Neural cell (in vitro differentiated cells): ENCODE measurements at regions not wholly inside any gene's neighbourhood (a gene's known extent, or its start where the extent isn't known, plus 50 kb on each side); places are given as distances from the start of the nearest gene placed in this dataset.

Source experiments
- H2AFZ ChIP-seq: fragments of 200-600, 300-800 bp; sonication (generic), shearing (Covaris generic); 2 replicates; pipeline ENCODE4 v1.6.0; 2014; ENCODE audit warnings: low read depth, mild to moderate bottlenecking, antibody characterized with exemption, low read length, moderate library complexity
- H3F3A ChIP-seq: fragments of 200-600 bp; shearing (Covaris generic); 2 replicates; pipeline ENCODE4 v1.6.1; 2016; ENCODE audit warnings: mild to moderate bottlenecking, moderate library complexity, mixed read lengths, antibody characterized with exemption, low read length; ENCODE audit not compliant: insufficient read depth, poor library complexity, severe bottlenecking
- H3K27ac ChIP-seq: fragments of 200-600, 300-800 bp; sonication (generic), shearing (Covaris generic); 2 replicates; pipeline ENCODE4 v1.5.1; 2014; ENCODE audit warnings: mild to moderate bottlenecking, low read length, moderate library complexity
- H3K27me3 ChIP-seq: fragments of 300-800, 200-600 bp; sonication (generic), shearing (Covaris generic); 2 replicates; pipeline ENCODE4 v1.6.0; 2014; ENCODE audit warnings: mild to moderate bottlenecking, low read depth, low read length, moderate library complexity; ENCODE audit not compliant: insufficient read depth
- H3K36me3 ChIP-seq: fragments of 300-800, 200-600 bp; sonication (generic), shearing (Covaris generic); 2 replicates; pipeline ENCODE4 v1.5.1; 2014; ENCODE audit warnings: mild to moderate bottlenecking, antibody characterized with exemption, low read length, moderate library complexity; ENCODE audit not compliant: insufficient read depth
- H3K4me2 ChIP-seq: fragments of 300-800, 200-600 bp; sonication (generic), shearing (Covaris generic); 2 replicates; pipeline ENCODE4 v1.6.0; 2014; ENCODE audit warnings: mild to moderate bottlenecking, low read length
- H3K4me3 ChIP-seq: fragments of 300-800, 200-600 bp; sonication (generic), shearing (Covaris generic); 2 replicates; pipeline ENCODE4 v1.5.1; 2014; ENCODE audit warnings: mild to moderate bottlenecking, low read length, moderate library complexity
- H3K79me2 ChIP-seq: fragments of 200-600 bp; shearing (Covaris generic); replicated peaks from 2 replicates; pipeline ENCODE4 v1.6.0; 2014; ENCODE audit warnings: mild to moderate bottlenecking, low read length, moderate library complexity; ENCODE audit not compliant: insufficient read depth
- H3K9ac ChIP-seq: fragments of 300-800, 200-600 bp; sonication (generic), shearing (Covaris generic); 2 replicates; pipeline ENCODE4 v1.6.1; 2016; ENCODE audit warnings: mild to moderate bottlenecking, low read length, mixed read lengths
- H3K9me2 ChIP-seq: fragments of 200-600 bp; shearing (Covaris generic); 2 replicates; pipeline ENCODE4 v1.6.1; 2016; ENCODE audit warnings: mild to moderate bottlenecking, low read length, mixed read lengths; ENCODE audit not compliant: insufficient read depth
- H3K9me3 ChIP-seq: fragments of 200-600, 300-800 bp; sonication (generic), shearing (Covaris generic); 2 replicates; pipeline ENCODE4 v1.6.1; 2016; ENCODE audit warnings: mild to moderate bottlenecking, mixed run types, low read length, moderate library complexity, mixed read lengths
- H4K20me1 ChIP-seq: fragments of 200-600 bp; shearing (Covaris generic); 2 replicates; pipeline ENCODE4 v1.6.1; 2016; ENCODE audit warnings: mild to moderate bottlenecking, mixed run types; ENCODE audit not compliant: insufficient read depth
- EP300 ChIP-seq: fragments of 450-650 bp; conservative IDR thresholded peaks from 2 replicates; pipeline ENCODE4 v1.6.1; 2014; ENCODE audit warnings: antibody characterized with exemption, mild to moderate bottlenecking, moderate library complexity; ENCODE audit not compliant: poor library complexity, severe bottlenecking
- EZH2 ChIP-seq: fragments of 200-600, 300-800 bp; shearing (Covaris generic), sonication (generic); IDR thresholded peaks from 2 replicates; pipeline ENCODE4 v1.6.1; 2014; ENCODE audit warnings: antibody characterized with exemption, low read length, borderline replicate concordance, mild to moderate bottlenecking; ENCODE audit not compliant: insufficient read depth, poor library complexity, severe bottlenecking
- MXI1 ChIP-seq: fragments of 450-650 bp; conservative IDR thresholded peaks from 2 replicates; pipeline ENCODE4 v1.6.1; 2014; ENCODE audit warnings: antibody characterized with exemption, mild to moderate bottlenecking; ENCODE audit not compliant: poor library complexity, severe bottlenecking
- POLR2AphosphoS5 ChIP-seq: IDR thresholded peaks from 2 replicates; pipeline ENCODE4 v1.6.1; 2012
- RAD21 ChIP-seq: fragments of 450-650 bp; conservative IDR thresholded peaks from 2 replicates; pipeline ENCODE4 v1.6.1; 2014; ENCODE audit warnings: antibody characterized with exemption, mild to moderate bottlenecking, moderate library complexity
- SMC3 ChIP-seq: fragments of 450-650 bp; conservative IDR thresholded peaks from 2 replicates; pipeline ENCODE4 v1.6.1; 2014; ENCODE audit warnings: antibody characterized with exemption, mild to moderate bottlenecking, moderate library complexity; ENCODE audit not compliant: poor library complexity
- TAF1 ChIP-seq: IDR thresholded peaks from 2 replicates; pipeline ENCODE4 v1.6.1; 2012; ENCODE audit warnings: low read depth
- TF ChIP-seq, protein P1 (sequence below): IDR thresholded peaks from 2 replicates; pipeline ENCODE4 v1.6.1; 2012; ENCODE audit warnings: borderline replicate concordance
- TF ChIP-seq, protein P2 (sequence below): fragments of 450-650 bp; IDR thresholded peaks from 2 replicates; pipeline ENCODE4 v1.5.1; 2014; ENCODE audit warnings: antibody characterized with exemption, mild to moderate bottlenecking, moderate library complexity; ENCODE audit not compliant: poor library complexity, severe bottlenecking

GRCh38 chr1:82463951-82464350 lies 663.2 kb downstream of the ADGRL2 start:
- TF ChIP-seq, protein P1, sequence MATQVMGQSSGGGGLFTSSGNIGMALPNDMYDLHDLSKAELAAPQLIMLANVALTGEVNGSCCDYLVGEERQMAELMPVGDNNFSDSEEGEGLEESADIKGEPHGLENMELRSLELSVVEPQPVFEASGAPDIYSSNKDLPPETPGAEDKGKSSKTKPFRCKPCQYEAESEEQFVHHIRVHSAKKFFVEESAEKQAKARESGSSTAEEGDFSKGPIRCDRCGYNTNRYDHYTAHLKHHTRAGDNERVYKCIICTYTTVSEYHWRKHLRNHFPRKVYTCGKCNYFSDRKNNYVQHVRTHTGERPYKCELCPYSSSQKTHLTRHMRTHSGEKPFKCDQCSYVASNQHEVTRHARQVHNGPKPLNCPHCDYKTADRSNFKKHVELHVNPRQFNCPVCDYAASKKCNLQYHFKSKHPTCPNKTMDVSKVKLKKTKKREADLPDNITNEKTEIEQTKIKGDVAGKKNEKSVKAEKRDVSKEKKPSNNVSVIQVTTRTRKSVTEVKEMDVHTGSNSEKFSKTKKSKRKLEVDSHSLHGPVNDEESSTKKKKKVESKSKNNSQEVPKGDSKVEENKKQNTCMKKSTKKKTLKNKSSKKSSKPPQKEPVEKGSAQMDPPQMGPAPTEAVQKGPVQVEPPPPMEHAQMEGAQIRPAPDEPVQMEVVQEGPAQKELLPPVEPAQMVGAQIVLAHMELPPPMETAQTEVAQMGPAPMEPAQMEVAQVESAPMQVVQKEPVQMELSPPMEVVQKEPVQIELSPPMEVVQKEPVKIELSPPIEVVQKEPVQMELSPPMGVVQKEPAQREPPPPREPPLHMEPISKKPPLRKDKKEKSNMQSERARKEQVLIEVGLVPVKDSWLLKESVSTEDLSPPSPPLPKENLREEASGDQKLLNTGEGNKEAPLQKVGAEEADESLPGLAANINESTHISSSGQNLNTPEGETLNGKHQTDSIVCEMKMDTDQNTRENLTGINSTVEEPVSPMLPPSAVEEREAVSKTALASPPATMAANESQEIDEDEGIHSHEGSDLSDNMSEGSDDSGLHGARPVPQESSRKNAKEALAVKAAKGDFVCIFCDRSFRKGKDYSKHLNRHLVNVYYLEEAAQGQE, result no peak
- TF ChIP-seq TAF1, result no peak
- no peak for TF ChIP-seq EZH2
- TF ChIP-seq SMC3, result no peak
- no peak for TF ChIP-seq EP300
- TF ChIP-seq POLR2AphosphoS5, result no peak
- TF ChIP-seq MXI1, result no peak
- no peak for TF ChIP-seq RAD21
- TF ChIP-seq, protein P2, sequence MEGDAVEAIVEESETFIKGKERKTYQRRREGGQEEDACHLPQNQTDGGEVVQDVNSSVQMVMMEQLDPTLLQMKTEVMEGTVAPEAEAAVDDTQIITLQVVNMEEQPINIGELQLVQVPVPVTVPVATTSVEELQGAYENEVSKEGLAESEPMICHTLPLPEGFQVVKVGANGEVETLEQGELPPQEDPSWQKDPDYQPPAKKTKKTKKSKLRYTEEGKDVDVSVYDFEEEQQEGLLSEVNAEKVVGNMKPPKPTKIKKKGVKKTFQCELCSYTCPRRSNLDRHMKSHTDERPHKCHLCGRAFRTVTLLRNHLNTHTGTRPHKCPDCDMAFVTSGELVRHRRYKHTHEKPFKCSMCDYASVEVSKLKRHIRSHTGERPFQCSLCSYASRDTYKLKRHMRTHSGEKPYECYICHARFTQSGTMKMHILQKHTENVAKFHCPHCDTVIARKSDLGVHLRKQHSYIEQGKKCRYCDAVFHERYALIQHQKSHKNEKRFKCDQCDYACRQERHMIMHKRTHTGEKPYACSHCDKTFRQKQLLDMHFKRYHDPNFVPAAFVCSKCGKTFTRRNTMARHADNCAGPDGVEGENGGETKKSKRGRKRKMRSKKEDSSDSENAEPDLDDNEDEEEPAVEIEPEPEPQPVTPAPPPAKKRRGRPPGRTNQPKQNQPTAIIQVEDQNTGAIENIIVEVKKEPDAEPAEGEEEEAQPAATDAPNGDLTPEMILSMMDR, result no peak
- no peak overlapping the region for H3K4me2 ChIP-seq
- H3K79me2 ChIP-seq, result no peaks in the 10 kb centered on the region
- no peaks in the 10 kb centered on the region for H3F3A ChIP-seq
- no peaks in the 10 kb centered on the region for H3K27me3 ChIP-seq
- no peak overlapping the region for H3K9ac ChIP-seq
- H3K9me2 ChIP-seq, result no peaks in the 10 kb centered on the region
- no peaks in the 10 kb centered on the region for H3K9me3 ChIP-seq
- H3K27ac ChIP-seq, result no peak overlapping the region
- H3K36me3 ChIP-seq, result peaks cover 3% of the 10 kb centered on the region
- no peak overlapping the region for H2AFZ ChIP-seq
- H4K20me1 ChIP-seq, result no peaks in the 10 kb centered on the region
- H3K4me3 ChIP-seq, result no peak overlapping the region

DNA sequence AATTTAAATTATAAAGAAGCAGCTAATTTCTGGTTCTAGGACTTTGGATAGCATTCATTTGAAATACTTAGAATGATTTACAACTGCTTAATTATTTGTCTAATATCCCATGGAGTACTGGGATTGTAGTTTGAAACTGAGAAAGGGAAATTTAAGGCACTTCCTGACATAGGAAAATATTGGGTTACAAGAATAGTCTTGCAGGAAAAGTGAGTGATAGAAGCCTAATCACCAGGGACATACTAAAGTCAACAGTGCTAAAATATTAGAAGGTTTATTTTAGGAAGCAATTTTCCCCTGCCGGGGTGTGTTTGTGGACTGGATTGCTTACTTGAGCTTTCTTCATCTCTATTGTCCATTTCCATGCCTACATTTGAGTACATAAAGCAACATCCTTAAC lies 661.6 kb downstream of the ADGRL2 start:
- Histone ChIP-seq H3F3A (no peaks in the 10 kb centered on the region), H3K9me2 (no peaks in the 10 kb centered on the region), H3K9me3 (no peaks in the 10 kb centered on the region), H2AFZ (no peak overlapping the region), H3K4me2 (no peak overlapping the region), H3K79me2 (no peaks in the 10 kb centered on the region), H3K27ac (no peak overlapping the region), H3K4me3 (no peak overlapping the region), H4K20me1 (no peaks in the 10 kb centered on the region), H3K9ac (no peak overlapping the region), H3K36me3 (peaks cover 5% of the 10 kb centered on the region), H3K27me3 (no peaks in the 10 kb centered on the region)
- TF ChIP-seq SMC3 (no peak), RAD21 (no peak), TAF1 (no peak), MXI1 (no peak), EP300 (no peak), POLR2AphosphoS5 (no peak), EZH2 (no peak)
- TF ChIP-seq, protein P2, result no peak
- TF ChIP-seq, protein P1, result no peak
